22Rv1 (cell line): ENCODE measurements at regions not wholly inside any gene's neighbourhood (a gene's known extent, or its start where the extent isn't known, plus 50 kb on each side); places are given as distances from the start of the nearest gene placed in this dataset.

Experiments used
- ZFX ChIP-seq: fragments of 450-650 bp; IDR thresholded peaks from 2 replicates; pipeline ENCODE4 v1.6.1; 2017; ENCODE audit warnings: antibody characterized with exemption, borderline replicate concordance
- TF ChIP-seq, protein P1 (sequence below): fragments of 450-650 bp; IDR thresholded peaks from 2 replicates; pipeline ENCODE4 v1.5.1; 2017; ENCODE audit warnings: mild to moderate bottlenecking

DNA sequence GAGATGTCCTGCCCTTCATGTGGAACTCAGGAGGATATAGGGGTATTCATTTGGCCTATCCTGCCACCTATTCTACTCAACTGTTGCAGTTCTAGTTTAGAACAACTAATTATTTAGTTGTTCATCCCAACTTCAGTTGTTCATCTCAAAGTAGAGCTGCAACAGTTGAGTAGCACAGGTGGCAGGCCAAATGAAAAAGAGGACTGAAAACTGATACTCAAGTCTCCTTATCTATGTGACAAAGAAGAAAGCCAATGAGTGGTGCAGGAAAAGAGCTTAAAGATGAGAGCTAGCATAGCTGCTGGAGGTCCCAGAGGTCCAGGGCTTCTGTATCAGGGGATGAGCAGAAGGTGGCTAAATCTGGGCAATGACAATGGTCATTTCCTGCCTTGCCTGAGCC is 148.9 kb upstream of the KITLG start:
- TF ChIP-seq, protein P1, sequence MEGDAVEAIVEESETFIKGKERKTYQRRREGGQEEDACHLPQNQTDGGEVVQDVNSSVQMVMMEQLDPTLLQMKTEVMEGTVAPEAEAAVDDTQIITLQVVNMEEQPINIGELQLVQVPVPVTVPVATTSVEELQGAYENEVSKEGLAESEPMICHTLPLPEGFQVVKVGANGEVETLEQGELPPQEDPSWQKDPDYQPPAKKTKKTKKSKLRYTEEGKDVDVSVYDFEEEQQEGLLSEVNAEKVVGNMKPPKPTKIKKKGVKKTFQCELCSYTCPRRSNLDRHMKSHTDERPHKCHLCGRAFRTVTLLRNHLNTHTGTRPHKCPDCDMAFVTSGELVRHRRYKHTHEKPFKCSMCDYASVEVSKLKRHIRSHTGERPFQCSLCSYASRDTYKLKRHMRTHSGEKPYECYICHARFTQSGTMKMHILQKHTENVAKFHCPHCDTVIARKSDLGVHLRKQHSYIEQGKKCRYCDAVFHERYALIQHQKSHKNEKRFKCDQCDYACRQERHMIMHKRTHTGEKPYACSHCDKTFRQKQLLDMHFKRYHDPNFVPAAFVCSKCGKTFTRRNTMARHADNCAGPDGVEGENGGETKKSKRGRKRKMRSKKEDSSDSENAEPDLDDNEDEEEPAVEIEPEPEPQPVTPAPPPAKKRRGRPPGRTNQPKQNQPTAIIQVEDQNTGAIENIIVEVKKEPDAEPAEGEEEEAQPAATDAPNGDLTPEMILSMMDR, result no peak
- TF ChIP-seq ZFX, result no peak
